Thoracic aorta (tissue), 2 donors: ENCODE measurements at regions not wholly inside any gene's neighbourhood (a gene's known extent, or its start where the extent isn't known, plus 50 kb on each side); places are given as distances from the start of the nearest gene placed in this dataset.

Experiments
- ATAC-seq: fragments of 150-250 bp; one replicate; pipeline ENCODE4 v1.8.0; 2017; ENCODE audit warnings: low read depth; ENCODE audit not compliant: insufficient number of reproducible peaks, low FRiP score
- DNase-seq: peaks from one replicate; pipeline ENCODE4 v3.0.0-alpha.2; 2020; ENCODE audit warnings: low spot score
- H3K27ac ChIP-seq, 2 donors: fragments of 200-600 bp; sonication (generic); 1 replicate in 1 of 2; 2 replicates in 1 of 2; pipeline ENCODE4 v1.5.1; 2016; ENCODE audit warnings: mild to moderate bottlenecking in 2 of 2, moderate library complexity in 2 of 2
- H3K27me3 ChIP-seq: fragments of 200-600 bp; sonication (generic); replicated peaks from 2 replicates; pipeline ENCODE4 v1.6.0; 2016; ENCODE audit warnings: mild to moderate bottlenecking; ENCODE audit not compliant: insufficient read depth
- H3K36me3 ChIP-seq: fragments of 200-600 bp; sonication (generic); one replicate; pipeline ENCODE4 v1.5.1; 2016
- H3K4me1 ChIP-seq, 2 donors: fragments of 200-600 bp; sonication (generic); 1 replicate in 1 of 2; 2 replicates in 1 of 2; pipeline versions ENCODE4 v1.5.1 to v1.6.0; 2016; ENCODE audit warnings: low read depth in 2 of 2, mild to moderate bottlenecking in 1 of 2; ENCODE audit not compliant: control insufficient read depth in 1 of 2
- H3K4me3 ChIP-seq: fragments of 200-600 bp; sonication (generic); 2 replicates; pipeline ENCODE4 v1.5.1; 2016; ENCODE audit warnings: mild to moderate bottlenecking
- H3K9me3 ChIP-seq: fragments of 200-600 bp; sonication (generic); 2 replicates; pipeline ENCODE4 v1.5.1; 2016
- TF ChIP-seq, protein P1 (sequence below): fragments of 200-600 bp; sonication (generic); IDR thresholded peaks from one replicate; pipeline ENCODE4 v1.5.1; 2019; ENCODE audit warnings: antibody characterized with exemption

DNA sequence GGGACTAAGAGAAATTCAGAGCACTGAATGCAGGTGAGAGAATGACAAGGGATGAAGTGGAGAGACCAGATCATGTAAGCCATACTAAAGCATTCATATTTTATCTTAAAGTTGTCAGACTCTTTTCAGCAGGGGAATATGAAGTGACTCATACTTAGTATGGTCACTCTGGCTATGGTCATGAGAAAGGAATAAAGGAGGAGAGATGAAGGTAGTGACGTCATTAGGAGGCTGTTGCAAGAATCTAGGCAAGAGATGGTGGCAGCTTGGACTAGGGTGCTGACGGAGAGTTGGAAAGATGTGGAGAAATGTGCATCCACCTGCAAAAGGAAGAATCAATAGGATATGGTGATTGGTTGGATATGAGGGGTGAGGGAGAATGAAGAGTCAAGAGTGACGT is 203.2 kb upstream of the ACVR2A start:
- H3K4me1 ChIP-seq, result no peaks in the 10 kb centered on the region
- no peaks in the 10 kb centered on the region for H3K9me3 ChIP-seq
- no peaks in the 10 kb centered on the region for H3K27me3 ChIP-seq
- no peak overlapping the region for H3K4me3 ChIP-seq
- no peak overlapping the region for H3K27ac ChIP-seq
- TF ChIP-seq, protein P1, sequence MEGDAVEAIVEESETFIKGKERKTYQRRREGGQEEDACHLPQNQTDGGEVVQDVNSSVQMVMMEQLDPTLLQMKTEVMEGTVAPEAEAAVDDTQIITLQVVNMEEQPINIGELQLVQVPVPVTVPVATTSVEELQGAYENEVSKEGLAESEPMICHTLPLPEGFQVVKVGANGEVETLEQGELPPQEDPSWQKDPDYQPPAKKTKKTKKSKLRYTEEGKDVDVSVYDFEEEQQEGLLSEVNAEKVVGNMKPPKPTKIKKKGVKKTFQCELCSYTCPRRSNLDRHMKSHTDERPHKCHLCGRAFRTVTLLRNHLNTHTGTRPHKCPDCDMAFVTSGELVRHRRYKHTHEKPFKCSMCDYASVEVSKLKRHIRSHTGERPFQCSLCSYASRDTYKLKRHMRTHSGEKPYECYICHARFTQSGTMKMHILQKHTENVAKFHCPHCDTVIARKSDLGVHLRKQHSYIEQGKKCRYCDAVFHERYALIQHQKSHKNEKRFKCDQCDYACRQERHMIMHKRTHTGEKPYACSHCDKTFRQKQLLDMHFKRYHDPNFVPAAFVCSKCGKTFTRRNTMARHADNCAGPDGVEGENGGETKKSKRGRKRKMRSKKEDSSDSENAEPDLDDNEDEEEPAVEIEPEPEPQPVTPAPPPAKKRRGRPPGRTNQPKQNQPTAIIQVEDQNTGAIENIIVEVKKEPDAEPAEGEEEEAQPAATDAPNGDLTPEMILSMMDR, result no peak
- ATAC-seq, result no peak
- no peak for DNase-seq
- no peaks in the 10 kb centered on the region for H3K36me3 ChIP-seq

DNA sequence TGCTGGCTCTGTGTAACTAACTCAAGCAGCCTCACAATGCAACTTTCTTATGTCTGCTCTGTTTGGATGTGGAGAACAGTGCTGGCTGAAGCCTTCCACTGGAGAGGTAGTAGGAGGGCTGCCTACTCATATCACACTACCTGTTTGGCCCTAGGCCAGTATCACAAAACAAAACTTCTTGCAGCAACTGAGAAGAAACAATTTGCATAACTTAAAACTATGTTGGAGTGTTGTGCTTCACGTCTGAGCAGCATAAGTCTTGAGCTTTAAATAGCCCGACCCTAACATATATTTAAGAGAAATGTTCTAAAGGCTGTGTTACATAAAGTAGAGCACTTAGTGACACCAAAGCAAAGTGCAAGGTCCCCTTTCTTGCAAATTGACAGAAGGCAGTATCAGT is 204.9 kb upstream of the ACVR2A start:
- TF ChIP-seq, protein P1, result no peak
- no peaks in the 10 kb centered on the region for H3K36me3 ChIP-seq

DNA sequence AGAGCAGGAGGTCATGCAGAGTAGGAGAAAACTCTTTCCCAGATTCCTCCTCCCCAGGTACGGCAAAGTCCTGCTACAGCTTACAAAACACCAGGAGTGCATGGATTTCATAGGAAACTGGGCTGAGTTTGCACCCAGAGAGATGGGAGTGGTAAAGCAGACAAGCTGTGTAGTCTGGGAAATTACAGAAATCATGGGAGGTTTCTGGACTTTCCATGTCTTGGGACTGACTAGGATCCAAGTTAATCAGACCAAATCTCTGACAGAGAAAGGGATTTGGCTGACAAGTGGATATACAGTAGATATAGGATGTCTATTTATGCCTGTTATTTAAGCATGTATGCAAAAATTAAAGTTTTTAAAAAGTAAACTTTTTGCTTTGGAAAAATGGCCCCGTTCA is 205.4 kb upstream of the ACVR2A start:
- TF ChIP-seq, protein P1, result no peak
- H3K9me3 ChIP-seq, result no peaks in the 10 kb centered on the region
- no peak for DNase-seq

More for the DNA sequence above, 204.9 kb upstream of the ACVR2A start:
- no peaks in the 10 kb centered on the region for H3K27me3 ChIP-seq
- H3K4me3 ChIP-seq, result no peak overlapping the region
- no peaks in the 10 kb centered on the region for H3K9me3 ChIP-seq
- ATAC-seq (no peak), DNase-seq (no peak)
- no peak overlapping the region for H3K27ac ChIP-seq
- no peaks in the 10 kb centered on the region for H3K4me1 ChIP-seq

DNA sequence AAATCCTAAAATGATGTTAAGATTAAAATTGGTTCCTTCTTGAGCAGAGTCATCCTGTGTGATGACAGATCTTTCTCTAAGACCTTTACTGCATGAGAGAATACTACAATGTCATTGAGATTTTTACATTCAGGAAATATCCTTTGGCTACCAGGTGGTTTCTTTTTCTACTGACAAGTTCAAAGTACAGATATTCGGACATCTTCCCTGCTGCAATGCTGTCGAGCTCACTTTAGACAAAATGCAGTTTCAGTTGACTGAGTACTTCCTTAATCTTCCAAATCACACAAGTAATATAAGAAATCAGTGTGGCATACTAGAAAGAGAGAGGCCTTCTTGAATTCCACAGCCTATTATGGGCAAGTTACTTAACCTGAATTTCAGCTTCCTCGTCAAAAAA is 207.9 kb upstream of the ACVR2A start:
- no peaks in the 10 kb centered on the region for H3K36me3 ChIP-seq
- no peak overlapping the region for H3K27ac ChIP-seq
- no peaks in the 10 kb centered on the region for H3K4me1 ChIP-seq
- no peaks in the 10 kb centered on the region for H3K9me3 ChIP-seq
- TF ChIP-seq, protein P1, result no peak
- ATAC-seq (no peak), DNase-seq (no peak)
- H3K27me3 ChIP-seq, result no peaks in the 10 kb centered on the region
- H3K4me3 ChIP-seq, result no peak overlapping the region

More for the DNA sequence above, 205.4 kb upstream of the ACVR2A start:
- H3K36me3 ChIP-seq, result no peaks in the 10 kb centered on the region
- no peaks in the 10 kb centered on the region for H3K4me1 ChIP-seq
- ATAC-seq, result no peak
- no peaks in the 10 kb centered on the region for H3K27me3 ChIP-seq
- no peak overlapping the region for H3K4me3 ChIP-seq
- no peak overlapping the region for H3K27ac ChIP-seq

DNA sequence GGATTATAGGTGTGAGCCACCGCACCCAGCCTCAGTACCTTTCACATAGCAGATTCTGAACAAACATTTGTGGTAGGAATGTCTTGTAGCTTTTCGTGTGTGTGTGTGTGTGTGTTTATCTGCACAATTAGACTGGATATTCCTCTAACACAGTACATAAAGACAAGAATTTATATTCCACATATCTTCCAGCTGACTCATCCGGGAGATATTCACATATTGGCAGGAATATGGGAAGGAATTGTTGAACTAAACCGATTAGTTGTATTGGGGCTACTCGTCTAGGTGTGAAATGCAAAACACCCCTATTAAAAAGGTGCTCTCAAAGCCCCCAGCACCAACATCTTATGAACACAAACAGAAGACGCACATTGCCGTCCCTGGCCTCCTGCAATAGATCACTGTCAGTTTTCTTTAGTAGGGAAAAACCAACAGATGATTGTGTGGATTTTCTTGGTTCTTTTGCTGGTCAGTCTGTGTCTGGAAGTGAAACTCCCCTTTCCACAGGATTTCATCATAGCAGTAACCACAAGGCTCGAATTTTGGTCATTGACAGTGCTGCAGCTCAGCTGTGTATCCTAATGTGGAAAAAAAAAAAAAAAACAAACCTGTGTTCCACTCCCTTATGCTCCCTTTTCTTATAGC is 208.5 kb upstream of the ACVR2A start:
- H3K27ac ChIP-seq, result no peak overlapping the region
- H3K4me1 ChIP-seq, result no peaks in the 10 kb centered on the region
- H3K4me3 ChIP-seq, result no peak overlapping the region
- no peaks in the 10 kb centered on the region for H3K9me3 ChIP-seq
- ATAC-seq, result no peak
- H3K36me3 ChIP-seq, result no peaks in the 10 kb centered on the region
- no peak for DNase-seq
- TF ChIP-seq, protein P1, result no peak
- no peaks in the 10 kb centered on the region for H3K27me3 ChIP-seq
